ENCODE measurements at regions not wholly inside any gene's neighbourhood (a gene's known extent, or its start where the extent isn't known, plus 50 kb on each side); places are given as distances from the start of the nearest gene placed in this dataset.

DNA sequence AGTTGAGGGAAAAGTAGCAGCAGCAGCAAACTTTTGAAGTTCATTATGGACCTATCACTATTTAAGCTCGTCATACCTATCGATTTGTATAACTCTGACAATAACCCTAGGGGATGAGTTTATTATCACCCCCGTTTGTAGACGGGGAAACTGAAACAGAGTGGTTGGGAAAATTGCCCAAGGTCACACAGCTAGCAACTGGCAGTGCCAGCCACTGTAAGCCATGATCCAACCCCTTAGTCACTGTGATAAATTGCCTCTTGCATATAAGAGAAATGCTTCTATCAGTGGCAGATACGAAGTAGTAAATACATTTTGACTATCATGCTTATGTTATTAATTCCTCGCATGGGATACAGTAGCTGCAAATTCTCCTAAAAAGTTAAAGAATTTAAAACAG lies 73.3 kb upstream of the ATP10B start:
- no peak for TF ChIP-seq ZNF274 (IDR thresholded peaks at IDR 0.05; ENCODE audit: insufficient read depth, insufficient read length)
- no peak for TF ChIP-seq POLR2A (IDR thresholded peaks at IDR 0.05; ENCODE audit: low read depth, low read length)
- TF ChIP-seq, protein P1, sequence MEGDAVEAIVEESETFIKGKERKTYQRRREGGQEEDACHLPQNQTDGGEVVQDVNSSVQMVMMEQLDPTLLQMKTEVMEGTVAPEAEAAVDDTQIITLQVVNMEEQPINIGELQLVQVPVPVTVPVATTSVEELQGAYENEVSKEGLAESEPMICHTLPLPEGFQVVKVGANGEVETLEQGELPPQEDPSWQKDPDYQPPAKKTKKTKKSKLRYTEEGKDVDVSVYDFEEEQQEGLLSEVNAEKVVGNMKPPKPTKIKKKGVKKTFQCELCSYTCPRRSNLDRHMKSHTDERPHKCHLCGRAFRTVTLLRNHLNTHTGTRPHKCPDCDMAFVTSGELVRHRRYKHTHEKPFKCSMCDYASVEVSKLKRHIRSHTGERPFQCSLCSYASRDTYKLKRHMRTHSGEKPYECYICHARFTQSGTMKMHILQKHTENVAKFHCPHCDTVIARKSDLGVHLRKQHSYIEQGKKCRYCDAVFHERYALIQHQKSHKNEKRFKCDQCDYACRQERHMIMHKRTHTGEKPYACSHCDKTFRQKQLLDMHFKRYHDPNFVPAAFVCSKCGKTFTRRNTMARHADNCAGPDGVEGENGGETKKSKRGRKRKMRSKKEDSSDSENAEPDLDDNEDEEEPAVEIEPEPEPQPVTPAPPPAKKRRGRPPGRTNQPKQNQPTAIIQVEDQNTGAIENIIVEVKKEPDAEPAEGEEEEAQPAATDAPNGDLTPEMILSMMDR (IDR thresholded peaks at IDR 0.05 in 2 of 3, conservative IDR thresholded peaks at IDR 0.05 in 1 of 3; ENCODE audit: control insufficient read depth in 2 of 3, extremely low read depth in 1 of 3, insufficient read depth in 1 of 3, low read depth in 3 of 3, low read length in 3 of 3) = no peak
- TF ChIP-seq JUNB (IDR thresholded peaks at IDR 0.05) = no peak

Measured in GM12878 (cell line).